RWPE2 (cell line): ENCODE measurements at regions not wholly inside any gene's neighbourhood (a gene's known extent, or its start where the extent isn't known, plus 50 kb on each side); places are given as distances from the start of the nearest gene placed in this dataset.

Experiments used
- ATAC-seq: fragments of 200-7000 bp; cut with Tn5 transposase; 3 replicates; pipeline ENCODE4 v1.9.1; 2021; ENCODE audit warnings: low read depth
- DNase-seq: peaks from one replicate; pipeline ENCODE4 v3.0.0-alpha.2; 2020; ENCODE audit warnings: low spot score
- H3K27ac ChIP-seq: fragments of 450-650 bp; 2 replicates; pipeline ENCODE4 v1.5.1; 2017; ENCODE audit warnings: mild to moderate bottlenecking; ENCODE audit not compliant: poor library complexity, severe bottlenecking
- H3K27me3 ChIP-seq: fragments of 250-450 bp; sonication (Bioruptor Pico); 2 replicates; pipeline ENCODE4 v1.5.1; 2021; ENCODE audit warnings: mild to moderate bottlenecking, moderate library complexity; ENCODE audit not compliant: insufficient read depth, poor library complexity, severe bottlenecking
- H3K36me3 ChIP-seq: fragments of 250-450 bp; sonication (Bioruptor Pico); 2 replicates; pipeline ENCODE4 v1.5.1; 2020; ENCODE audit warnings: low read depth, mild to moderate bottlenecking, moderate library complexity
- H3K4me1 ChIP-seq: fragments of 250-450 bp; sonication (Bioruptor Pico); 2 replicates; pipeline ENCODE4 v1.5.1; 2021; ENCODE audit warnings: mild to moderate bottlenecking, moderate library complexity; ENCODE audit not compliant: insufficient read depth, poor library complexity, severe bottlenecking
- H3K4me3 ChIP-seq: fragments of 250-450 bp; sonication (Bioruptor Pico); 2 replicates; pipeline ENCODE4 v1.5.1; 2021; ENCODE audit warnings: mild to moderate bottlenecking, moderate library complexity; ENCODE audit not compliant: severe bottlenecking
- H3K9me3 ChIP-seq: fragments of 250-450 bp; sonication (Bioruptor Pico); 2 replicates; pipeline ENCODE4 v1.5.1; 2021; ENCODE audit warnings: mild to moderate bottlenecking, moderate library complexity; ENCODE audit not compliant: severe bottlenecking
- CTCF ChIP-seq: fragments of 450-650 bp; IDR thresholded peaks from one replicate; pipeline ENCODE4 v1.5.1; 2017; ENCODE audit warnings: mild to moderate bottlenecking, moderate library complexity; ENCODE audit not compliant: poor library complexity, severe bottlenecking

- DNase-seq, result no peak
- no peak overlapping the region for H3K27ac ChIP-seq
- H3K27me3 ChIP-seq, result no peaks in the 10 kb centered on the region
- no peaks in the 10 kb centered on the region for H3K9me3 ChIP-seq
- ATAC-seq, result no peak
- no peaks in the 10 kb centered on the region for H3K36me3 ChIP-seq
- no peak for TF ChIP-seq CTCF
- H3K4me3 ChIP-seq, result no peak overlapping the region
- no peaks in the 10 kb centered on the region for H3K4me1 ChIP-seq
Observed at GRCh38 chr3:144777906-144778305, 806.3 kb downstream of the DIPK2A start.

GRCh38 chr3:144791034-144791433 is 819.4 kb downstream of the DIPK2A start:
- no peaks in the 10 kb centered on the region for H3K27me3 ChIP-seq
- ATAC-seq (no peak), DNase-seq (no peak)
- TF ChIP-seq CTCF, result no peak
- H3K9me3 ChIP-seq, result no peaks in the 10 kb centered on the region
- no peaks in the 10 kb centered on the region for H3K4me1 ChIP-seq
- no peak overlapping the region for H3K4me3 ChIP-seq
- H3K36me3 ChIP-seq, result no peaks in the 10 kb centered on the region
- no peak overlapping the region for H3K27ac ChIP-seq

- Histone ChIP-seq H3K27me3 (no peaks in the 10 kb centered on the region), H3K4me3 (no peak overlapping the region), H3K9me3 (no peaks in the 10 kb centered on the region), H3K27ac (no peak overlapping the region), H3K4me1 (no peaks in the 10 kb centered on the region), H3K36me3 (no peaks in the 10 kb centered on the region)
- no peak for DNase-seq
- no peak for TF ChIP-seq CTCF
- ATAC-seq, result no peak
Observed at GRCh38 chr3:144801890-144802289, 830.3 kb downstream of the DIPK2A start.

- no peak overlapping the region for H3K4me3 ChIP-seq
- no peak for DNase-seq
- H3K4me1 ChIP-seq, result no peaks in the 10 kb centered on the region
- no peak for TF ChIP-seq CTCF
- no peaks in the 10 kb centered on the region for H3K27me3 ChIP-seq
- no peaks in the 10 kb centered on the region for H3K9me3 ChIP-seq
- no peak for ATAC-seq
- no peak overlapping the region for H3K27ac ChIP-seq
- no peaks in the 10 kb centered on the region for H3K36me3 ChIP-seq
Observed at GRCh38 chr3:144809380-144809779, 837.8 kb downstream of the DIPK2A start.

GRCh38 chr3:144810160-144810559 is 838.5 kb downstream of the DIPK2A start:
- Histone ChIP-seq H3K9me3 (no peaks in the 10 kb centered on the region), H3K36me3 (no peaks in the 10 kb centered on the region), H3K4me1 (no peaks in the 10 kb centered on the region), H3K27ac (no peak overlapping the region), H3K27me3 (no peaks in the 10 kb centered on the region), H3K4me3 (no peak overlapping the region)
- no peak for TF ChIP-seq CTCF
- ATAC-seq, result no peak
- no peak for DNase-seq
